HFFc6 (cell line): ENCODE measurements at regions not wholly inside any gene's neighbourhood (a gene's known extent, or its start where the extent isn't known, plus 50 kb on each side); places are given as distances from the start of the nearest gene placed in this dataset.

Experiments
- DNase-seq: peaks from one replicate; pipeline ENCODE4 v3.0.0-alpha.2; 2018
- H3K27ac Mint-ChIP-seq: 2 replicates; pipeline ENCODE4 v1.8.0; 2020; ENCODE audit warnings: mild to moderate bottlenecking, mixed read lengths
- H3K27me3 Mint-ChIP-seq: 2 replicates; pipeline ENCODE4 v1.8.0; 2021; ENCODE audit warnings: mild to moderate bottlenecking, moderate library complexity, mixed read lengths; ENCODE audit not compliant: insufficient read depth
- H3K36me3 Mint-ChIP-seq: 2 replicates; pipeline ENCODE4 v1.8.0; 2021; ENCODE audit warnings: low read depth, mixed read lengths
- H3K4me1 Mint-ChIP-seq: 2 replicates; pipeline ENCODE4 v1.8.0; 2020; ENCODE audit warnings: low read depth, mixed read lengths
- H3K4me3 Mint-ChIP-seq: 2 replicates; pipeline ENCODE4 v1.8.0; 2020; ENCODE audit warnings: mild to moderate bottlenecking, moderate library complexity, mixed read lengths
- H3K9me3 Mint-ChIP-seq: 2 replicates; pipeline ENCODE4 v1.8.0; 2020; ENCODE audit warnings: mild to moderate bottlenecking, mixed read lengths
- TF ChIP-seq, protein P1 (sequence below): fragments of 200-600 bp; sonication (generic); IDR thresholded peaks from 2 replicates; pipeline ENCODE4 v1.5.0; 2021; ENCODE audit warnings: antibody characterized with exemption, mild to moderate bottlenecking

DNA sequence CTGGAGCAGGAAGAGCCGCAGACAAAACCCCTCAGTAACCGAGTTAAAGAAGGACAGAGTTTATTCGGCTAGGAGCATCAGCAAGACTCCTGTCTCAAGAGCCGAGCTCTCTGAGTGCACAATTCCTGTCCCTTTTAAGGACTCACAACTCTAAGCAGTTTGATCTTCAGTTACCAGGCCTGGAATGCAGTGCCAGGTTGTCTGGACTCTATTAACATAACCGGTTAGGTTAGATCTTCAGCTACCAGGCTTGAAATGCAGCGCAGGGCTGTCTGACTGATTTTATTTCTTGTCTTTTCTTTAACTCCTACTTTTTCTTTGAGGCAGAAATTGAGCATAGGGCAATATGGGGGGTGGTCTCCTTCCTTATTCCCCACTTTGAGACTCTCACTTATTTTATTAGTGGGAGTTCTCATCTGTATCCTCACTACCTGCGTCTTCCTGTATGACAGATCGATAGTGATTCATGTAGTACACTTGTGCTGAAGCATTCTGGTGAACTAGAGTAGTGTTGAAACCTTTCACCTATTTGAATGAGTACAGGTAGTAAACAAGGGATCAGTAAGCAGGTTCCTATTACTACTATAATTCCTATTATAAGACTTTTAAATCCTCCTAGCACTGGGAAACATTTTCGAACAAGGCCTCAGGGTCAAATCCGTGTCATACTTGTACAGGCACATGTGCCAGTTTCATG, 325.0 kb downstream of the CGGBP1 start:
- no peak overlapping the region for H3K27ac Mint-ChIP-seq
- no peaks in the 10 kb centered on the region for H3K27me3 Mint-ChIP-seq
- H3K36me3 Mint-ChIP-seq: no peaks in the 10 kb centered on the region
- TF ChIP-seq, protein P1, sequence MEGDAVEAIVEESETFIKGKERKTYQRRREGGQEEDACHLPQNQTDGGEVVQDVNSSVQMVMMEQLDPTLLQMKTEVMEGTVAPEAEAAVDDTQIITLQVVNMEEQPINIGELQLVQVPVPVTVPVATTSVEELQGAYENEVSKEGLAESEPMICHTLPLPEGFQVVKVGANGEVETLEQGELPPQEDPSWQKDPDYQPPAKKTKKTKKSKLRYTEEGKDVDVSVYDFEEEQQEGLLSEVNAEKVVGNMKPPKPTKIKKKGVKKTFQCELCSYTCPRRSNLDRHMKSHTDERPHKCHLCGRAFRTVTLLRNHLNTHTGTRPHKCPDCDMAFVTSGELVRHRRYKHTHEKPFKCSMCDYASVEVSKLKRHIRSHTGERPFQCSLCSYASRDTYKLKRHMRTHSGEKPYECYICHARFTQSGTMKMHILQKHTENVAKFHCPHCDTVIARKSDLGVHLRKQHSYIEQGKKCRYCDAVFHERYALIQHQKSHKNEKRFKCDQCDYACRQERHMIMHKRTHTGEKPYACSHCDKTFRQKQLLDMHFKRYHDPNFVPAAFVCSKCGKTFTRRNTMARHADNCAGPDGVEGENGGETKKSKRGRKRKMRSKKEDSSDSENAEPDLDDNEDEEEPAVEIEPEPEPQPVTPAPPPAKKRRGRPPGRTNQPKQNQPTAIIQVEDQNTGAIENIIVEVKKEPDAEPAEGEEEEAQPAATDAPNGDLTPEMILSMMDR: no peak
- H3K4me3 Mint-ChIP-seq: no peak overlapping the region
- peaks cover 9% of the 10 kb centered on the region; the same call in 1 of the 2 replicates for H3K4me1 Mint-ChIP-seq
- DNase-seq: no peak
- H3K9me3 Mint-ChIP-seq: no peaks in the 10 kb centered on the region

DNA sequence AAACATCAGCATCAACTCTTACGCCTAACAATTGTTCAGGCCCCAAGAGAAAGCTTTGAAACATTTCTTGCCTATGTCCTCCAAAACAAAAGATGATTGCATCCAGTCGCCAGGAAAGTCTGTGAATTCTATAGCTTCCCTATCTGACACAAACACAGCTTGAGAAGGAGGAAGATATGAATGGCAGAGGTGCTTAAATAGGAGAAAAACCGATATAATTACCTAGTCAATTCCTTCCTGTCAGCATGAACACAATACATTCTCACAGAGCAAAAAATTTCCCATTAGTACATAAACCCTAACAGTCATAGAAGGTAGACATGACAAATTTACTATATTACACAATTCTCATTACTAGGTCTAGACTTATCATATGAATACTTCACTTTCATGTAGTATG, 326.5 kb downstream of the CGGBP1 start:
- Mint-ChIP-seq H3K27me3 (peaks cover 5% of the 10 kb centered on the region; the same call in 1 of the 2 replicates), H3K27ac (no peak overlapping the region), H3K4me1 (no peaks in the 10 kb centered on the region), H3K9me3 (no peaks in the 10 kb centered on the region), H3K4me3 (no peak overlapping the region), H3K36me3 (no peaks in the 10 kb centered on the region)
- TF ChIP-seq, protein P1: no peak
- DNase-seq: no peak

DNA sequence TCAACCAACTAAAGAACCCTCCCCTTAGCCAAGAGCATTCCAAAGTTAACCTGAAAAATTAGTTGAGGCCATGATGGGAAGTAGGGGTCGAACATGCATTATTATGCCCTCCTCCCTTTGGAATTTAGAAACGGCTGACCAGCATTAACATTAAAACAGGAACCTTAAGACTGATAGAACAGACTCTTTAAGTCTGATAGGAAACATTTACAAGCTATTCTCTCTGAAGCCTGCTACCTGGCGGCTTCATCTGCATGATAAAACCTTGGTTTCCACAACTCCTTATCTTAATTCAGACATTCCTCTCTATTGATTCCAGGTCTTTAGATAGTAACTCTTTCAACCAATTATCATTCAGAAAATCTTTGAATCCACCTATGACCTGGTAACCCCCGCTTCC, 331.0 kb downstream of the CGGBP1 start:
- Mint-ChIP-seq H3K9me3 (no peaks in the 10 kb centered on the region), H3K27ac (no peak overlapping the region), H3K27me3 (peaks cover 6% of the 10 kb centered on the region; the same call in 1 of the 2 replicates), H3K4me3 (no peak overlapping the region), H3K36me3 (no peaks in the 10 kb centered on the region), H3K4me1 (no peaks in the 10 kb centered on the region; the same call in 1 of the 2 replicates)
- TF ChIP-seq, protein P1: no peak
- DNase-seq: no peak

DNA sequence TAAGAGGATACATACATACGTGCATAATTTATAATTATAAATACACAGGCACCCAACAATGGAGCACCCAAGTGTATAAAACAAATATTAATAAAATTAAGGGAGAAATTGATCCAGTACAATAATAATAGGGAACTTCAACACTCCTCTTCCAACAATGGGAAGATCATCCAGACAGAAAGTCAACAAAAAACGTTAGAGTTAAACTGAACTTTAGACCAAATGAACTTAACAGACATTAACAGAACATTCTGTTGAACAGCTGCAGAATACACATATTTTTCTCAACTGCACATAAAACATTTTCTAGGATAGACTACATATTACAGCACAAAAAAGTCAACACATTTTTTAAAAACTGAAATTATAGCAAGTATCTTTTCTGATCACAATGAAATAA, 339.7 kb downstream of the CGGBP1 start:
- TF ChIP-seq, protein P1: no peak
- Mint-ChIP-seq H3K4me3 (peak overlapping the region; percentile 67; the same call in 1 of the 2 replicates), H3K27me3 (no peaks in the 10 kb centered on the region), H3K9me3 (no peaks in the 10 kb centered on the region), H3K27ac (no peak overlapping the region), H3K36me3 (no peaks in the 10 kb centered on the region), H3K4me1 (peaks cover 8% of the 10 kb centered on the region; the same call in 1 of the 2 replicates)
- DNase-seq: no peak

DNA sequence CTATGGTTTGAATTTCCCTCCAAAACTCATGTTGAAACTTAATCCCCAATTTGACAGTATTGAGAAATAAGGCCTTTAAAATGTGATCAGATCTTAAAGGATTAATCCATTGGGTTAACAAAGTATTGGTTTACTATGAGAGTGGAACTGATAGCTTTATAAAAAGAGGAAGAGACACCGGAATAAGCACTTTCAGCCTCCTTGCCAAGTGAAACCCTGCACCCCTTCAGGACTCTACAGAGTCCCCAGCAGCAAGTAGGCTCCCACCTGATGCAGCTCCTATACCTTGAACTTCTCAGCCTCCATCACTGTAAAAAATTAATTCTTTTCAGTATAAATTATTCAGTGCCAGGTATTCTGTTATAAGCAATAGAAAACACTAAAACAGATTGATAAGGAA, 348.3 kb downstream of the CGGBP1 start:
- DNase-seq: no peak
- Mint-ChIP-seq H3K4me1 (peaks cover 12% of the 10 kb centered on the region), H3K27me3 (no peaks in the 10 kb centered on the region), H3K36me3 (no peaks in the 10 kb centered on the region; the same call in 1 of the 2 replicates), H3K4me3 (no peak overlapping the region), H3K27ac (no peak overlapping the region), H3K9me3 (peaks cover 7% of the 10 kb centered on the region; the same call in 1 of the 2 replicates)
- TF ChIP-seq, protein P1: no peak
